ENCODE measurements at regions not wholly inside any gene's neighbourhood (a gene's known extent, or its start where the extent isn't known, plus 50 kb on each side); places are given as distances from the start of the nearest gene placed in this dataset.

DNA sequence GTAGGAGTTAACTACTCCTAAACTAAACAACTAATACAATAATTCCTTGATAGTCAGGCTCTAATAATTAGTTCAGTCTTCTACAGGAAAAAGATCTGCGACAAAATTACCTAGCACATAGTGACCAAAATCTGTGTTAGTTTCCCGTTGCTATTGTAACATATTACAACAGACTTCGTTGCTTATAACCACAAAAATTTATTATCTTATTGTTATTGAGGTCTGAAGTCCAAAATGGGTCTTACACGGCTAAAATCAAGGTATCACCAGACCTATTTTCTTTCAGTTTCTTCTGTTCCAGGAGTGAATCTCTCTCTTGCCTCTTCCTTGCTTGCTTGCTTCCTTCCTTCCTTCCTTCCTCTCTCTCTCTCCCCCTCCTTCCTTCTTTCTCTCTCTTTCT is 993.6 kb upstream of the SPRY2 start:
- WGBS: 69% methylated on average over 4 of the region's 4 CpGs

DNA sequence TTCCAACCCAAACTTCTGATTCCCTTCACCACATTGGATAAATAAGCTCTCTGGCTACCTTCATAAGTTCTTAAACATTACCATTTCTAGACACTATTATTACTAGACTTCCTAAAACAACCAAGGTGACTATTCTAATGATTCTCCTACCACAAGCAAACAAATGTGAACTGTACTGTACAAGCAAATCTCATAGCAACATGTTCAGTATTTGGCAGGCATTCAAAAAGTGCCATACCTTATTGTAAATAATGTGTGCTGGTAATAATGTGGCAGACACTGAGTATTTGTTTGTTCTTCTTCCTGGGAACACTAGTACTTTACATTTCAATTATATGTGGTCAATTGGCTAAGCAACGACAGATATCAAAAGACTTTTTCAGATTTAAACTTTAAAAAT is 986.0 kb upstream of the SPRY2 start:
- 65% methylated on average over 1 of the region's 1 CpG for WGBS
- no peak for DNase-seq (ENCODE audit: low spot score)
- no peak overlapping the region for H3K27ac ChIP-seq (ENCODE audit: low read depth in 1 of 2, low read length in 2 of 2)
- no peak for TF ChIP-seq FOXA1 (IDR thresholded peaks at IDR 0.05)
- no peak for TF ChIP-seq RAD21 (IDR thresholded peaks at IDR 0.05)
- TF ChIP-seq YY1 (IDR thresholded peaks at IDR 0.05): no peak
- no peak for TF ChIP-seq FOXA2 (IDR thresholded peaks at IDR 0.05)
- TF ChIP-seq, protein P1, sequence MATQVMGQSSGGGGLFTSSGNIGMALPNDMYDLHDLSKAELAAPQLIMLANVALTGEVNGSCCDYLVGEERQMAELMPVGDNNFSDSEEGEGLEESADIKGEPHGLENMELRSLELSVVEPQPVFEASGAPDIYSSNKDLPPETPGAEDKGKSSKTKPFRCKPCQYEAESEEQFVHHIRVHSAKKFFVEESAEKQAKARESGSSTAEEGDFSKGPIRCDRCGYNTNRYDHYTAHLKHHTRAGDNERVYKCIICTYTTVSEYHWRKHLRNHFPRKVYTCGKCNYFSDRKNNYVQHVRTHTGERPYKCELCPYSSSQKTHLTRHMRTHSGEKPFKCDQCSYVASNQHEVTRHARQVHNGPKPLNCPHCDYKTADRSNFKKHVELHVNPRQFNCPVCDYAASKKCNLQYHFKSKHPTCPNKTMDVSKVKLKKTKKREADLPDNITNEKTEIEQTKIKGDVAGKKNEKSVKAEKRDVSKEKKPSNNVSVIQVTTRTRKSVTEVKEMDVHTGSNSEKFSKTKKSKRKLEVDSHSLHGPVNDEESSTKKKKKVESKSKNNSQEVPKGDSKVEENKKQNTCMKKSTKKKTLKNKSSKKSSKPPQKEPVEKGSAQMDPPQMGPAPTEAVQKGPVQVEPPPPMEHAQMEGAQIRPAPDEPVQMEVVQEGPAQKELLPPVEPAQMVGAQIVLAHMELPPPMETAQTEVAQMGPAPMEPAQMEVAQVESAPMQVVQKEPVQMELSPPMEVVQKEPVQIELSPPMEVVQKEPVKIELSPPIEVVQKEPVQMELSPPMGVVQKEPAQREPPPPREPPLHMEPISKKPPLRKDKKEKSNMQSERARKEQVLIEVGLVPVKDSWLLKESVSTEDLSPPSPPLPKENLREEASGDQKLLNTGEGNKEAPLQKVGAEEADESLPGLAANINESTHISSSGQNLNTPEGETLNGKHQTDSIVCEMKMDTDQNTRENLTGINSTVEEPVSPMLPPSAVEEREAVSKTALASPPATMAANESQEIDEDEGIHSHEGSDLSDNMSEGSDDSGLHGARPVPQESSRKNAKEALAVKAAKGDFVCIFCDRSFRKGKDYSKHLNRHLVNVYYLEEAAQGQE (IDR thresholded peaks at IDR 0.05): no peak
- TF ChIP-seq EGR1 (IDR thresholded peaks at IDR 0.05; ENCODE audit: low read depth in 2 of 2): no peak
- TF ChIP-seq HNF4G (IDR thresholded peaks at IDR 0.05): no peak
- TF ChIP-seq, protein P2, sequence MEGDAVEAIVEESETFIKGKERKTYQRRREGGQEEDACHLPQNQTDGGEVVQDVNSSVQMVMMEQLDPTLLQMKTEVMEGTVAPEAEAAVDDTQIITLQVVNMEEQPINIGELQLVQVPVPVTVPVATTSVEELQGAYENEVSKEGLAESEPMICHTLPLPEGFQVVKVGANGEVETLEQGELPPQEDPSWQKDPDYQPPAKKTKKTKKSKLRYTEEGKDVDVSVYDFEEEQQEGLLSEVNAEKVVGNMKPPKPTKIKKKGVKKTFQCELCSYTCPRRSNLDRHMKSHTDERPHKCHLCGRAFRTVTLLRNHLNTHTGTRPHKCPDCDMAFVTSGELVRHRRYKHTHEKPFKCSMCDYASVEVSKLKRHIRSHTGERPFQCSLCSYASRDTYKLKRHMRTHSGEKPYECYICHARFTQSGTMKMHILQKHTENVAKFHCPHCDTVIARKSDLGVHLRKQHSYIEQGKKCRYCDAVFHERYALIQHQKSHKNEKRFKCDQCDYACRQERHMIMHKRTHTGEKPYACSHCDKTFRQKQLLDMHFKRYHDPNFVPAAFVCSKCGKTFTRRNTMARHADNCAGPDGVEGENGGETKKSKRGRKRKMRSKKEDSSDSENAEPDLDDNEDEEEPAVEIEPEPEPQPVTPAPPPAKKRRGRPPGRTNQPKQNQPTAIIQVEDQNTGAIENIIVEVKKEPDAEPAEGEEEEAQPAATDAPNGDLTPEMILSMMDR (IDR thresholded peaks at IDR 0.05; ENCODE audit: low read depth, low read length, missing input control): no peak
- TF ChIP-seq SP1 (IDR thresholded peaks at IDR 0.05): no peak
- TF ChIP-seq, protein P3, sequence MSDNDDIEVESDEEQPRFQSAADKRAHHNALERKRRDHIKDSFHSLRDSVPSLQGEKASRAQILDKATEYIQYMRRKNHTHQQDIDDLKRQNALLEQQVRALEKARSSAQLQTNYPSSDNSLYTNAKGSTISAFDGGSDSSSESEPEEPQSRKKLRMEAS (IDR thresholded peaks at IDR 0.05): no peak
- no peak for TF ChIP-seq TAF1 (conservative IDR thresholded peaks at IDR 0.05)
- no peak for TF ChIP-seq JUND (IDR thresholded peaks at IDR 0.05)
- H3K27me3 ChIP-seq (ENCODE audit: control insufficient read depth in 4 of 4, insufficient read depth in 4 of 4, low read length in 3 of 4): no peaks in the 10 kb centered on the region
- H3K9ac ChIP-seq (ENCODE audit: low read depth in 1 of 2, low read length in 2 of 2): no peak overlapping the region
- no peaks in the 10 kb centered on the region for H3K36me3 ChIP-seq (ENCODE audit: control insufficient read depth in 4 of 4, insufficient read depth in 3 of 4, low read depth in 1 of 4, low read length in 3 of 4)
- H3K9me3 ChIP-seq (ENCODE audit: control insufficient read depth in 4 of 4, low read length in 3 of 4): peaks cover 0 to 3% (median 0%) of the 10 kb centered on the region in 4 donors
- no peak overlapping the region for H3K4me3 ChIP-seq (ENCODE audit: low read depth in 1 of 3, low read length in 3 of 3)
- H3K4me1 ChIP-seq (ENCODE audit: control insufficient read depth in 4 of 4, insufficient read depth in 4 of 4, low read length in 3 of 4): no peaks in the 10 kb centered on the region

More for the DNA sequence above, 993.6 kb upstream of the SPRY2 start:
- Histone ChIP-seq H3K9ac (ENCODE audit: low read depth in 1 of 2, low read length in 2 of 2) (no peak overlapping the region), H3K4me1 (ENCODE audit: control insufficient read depth in 4 of 4, insufficient read depth in 4 of 4, low read length in 3 of 4) (no peaks in the 10 kb centered on the region), H3K27me3 (ENCODE audit: control insufficient read depth in 4 of 4, insufficient read depth in 4 of 4, low read length in 3 of 4) (no peaks in the 10 kb centered on the region), H3K4me3 (ENCODE audit: low read depth in 1 of 3, low read length in 3 of 3) (no peak overlapping the region), H3K36me3 (ENCODE audit: control insufficient read depth in 4 of 4, insufficient read depth in 3 of 4, low read depth in 1 of 4, low read length in 3 of 4) (no peaks in the 10 kb centered on the region), H3K9me3 (ENCODE audit: control insufficient read depth in 4 of 4, low read length in 3 of 4) (peaks cover 0 to 3% (median 0%) of the 10 kb centered on the region in 4 donors), H3K27ac (ENCODE audit: low read depth in 1 of 2, low read length in 2 of 2) (no peak overlapping the region)
- TF ChIP-seq, protein P2 (IDR thresholded peaks at IDR 0.05; ENCODE audit: low read depth, low read length, missing input control): no peak
- no peak for TF ChIP-seq GABPA (IDR thresholded peaks at IDR 0.05 in 1 of 2, conservative IDR thresholded peaks at IDR 0.05 in 1 of 2)
- TF ChIP-seq, protein P4, sequence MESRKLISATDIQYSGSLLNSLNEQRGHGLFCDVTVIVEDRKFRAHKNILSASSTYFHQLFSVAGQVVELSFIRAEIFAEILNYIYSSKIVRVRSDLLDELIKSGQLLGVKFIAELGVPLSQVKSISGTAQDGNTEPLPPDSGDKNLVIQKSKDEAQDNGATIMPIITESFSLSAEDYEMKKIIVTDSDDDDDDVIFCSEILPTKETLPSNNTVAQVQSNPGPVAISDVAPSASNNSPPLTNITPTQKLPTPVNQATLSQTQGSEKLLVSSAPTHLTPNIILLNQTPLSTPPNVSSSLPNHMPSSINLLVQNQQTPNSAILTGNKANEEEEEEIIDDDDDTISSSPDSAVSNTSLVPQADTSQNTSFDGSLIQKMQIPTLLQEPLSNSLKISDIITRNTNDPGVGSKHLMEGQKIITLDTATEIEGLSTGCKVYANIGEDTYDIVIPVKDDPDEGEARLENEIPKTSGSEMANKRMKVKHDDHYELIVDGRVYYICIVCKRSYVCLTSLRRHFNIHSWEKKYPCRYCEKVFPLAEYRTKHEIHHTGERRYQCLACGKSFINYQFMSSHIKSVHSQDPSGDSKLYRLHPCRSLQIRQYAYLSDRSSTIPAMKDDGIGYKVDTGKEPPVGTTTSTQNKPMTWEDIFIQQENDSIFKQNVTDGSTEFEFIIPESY (IDR thresholded peaks at IDR 0.05): no peak
- no peak for TF ChIP-seq EGR1 (IDR thresholded peaks at IDR 0.05; ENCODE audit: low read depth in 2 of 2)
- TF ChIP-seq FOXA2 (IDR thresholded peaks at IDR 0.05): no peak
- TF ChIP-seq, protein P3 (IDR thresholded peaks at IDR 0.05): no peak
- TF ChIP-seq YY1 (IDR thresholded peaks at IDR 0.05): no peak
- DNase-seq (ENCODE audit: low spot score): no peak
